GM12878 (cell line): ENCODE measurements at regions not wholly inside any gene's neighbourhood (a gene's known extent, or its start where the extent isn't known, plus 50 kb on each side); places are given as distances from the start of the nearest gene placed in this dataset.

Experiments
- ATAC-seq: fragments of 200-7000 bp; cut with Tn5 transposase; 3 replicates; pipeline ENCODE4 v1.9.1; 2020; ENCODE audit warnings: mild to moderate bottlenecking, moderate library complexity
- BruUV-seq: library from RNA; stranded (reverse); fragments of 400-500 nt; replicated peaks from 2 replicates; lab custom pipeline; 2021; lab: Mats Ljungman, UMichigan
- CTCF ChIA-PET: fragments of 300-600 bp; sonication (Branson Sonifier 250); formaldehyde crosslinking; extraction: SDS; loops from one replicate; lab custom pipeline; 2021; ENCODE audit warnings: inconsistent platforms; lab: Yijun Ruan, JAX
- POLR2A ChIA-PET: fragments of 350-600 bp; formaldehyde crosslinking; extraction: SDS; loops from one replicate; lab custom pipeline; 2021; ENCODE audit warnings: inconsistent platforms; lab: Charles Lee
- RAD21 ChIA-PET: fragments of 300-600 bp; sonication (Branson Sonifier 250); formaldehyde crosslinking; loops from one replicate; lab custom pipeline; 2023; ENCODE audit warnings: antibody characterized with exemption; ENCODE audit not compliant: unreplicated experiment; lab: Charles Lee
- SMC1A ChIA-PET: fragments of 300-600 bp; sonication (Branson Sonifier 250); formaldehyde crosslinking; loops from one replicate; lab custom pipeline; 2023; ENCODE audit not compliant: unreplicated experiment, uncharacterized antibody; lab: Charles Lee
- DNase-seq: peaks from one replicate; pipeline ENCODE4 v3.0.0-alpha.2; 2011; ENCODE audit warnings: low read depth, low spot score
- FAIRE-seq: peaks from 3 replicates; lab custom pipeline; 2011; peaks lifted over from hg19 to GRCh38; lab: Jason Lieb, UNC
- H2AFZ ChIP-seq: 2 replicates; pipeline ENCODE4 v1.6.0; 2011; ENCODE audit warnings: low read depth, low read length, control low read depth; ENCODE audit not compliant: control insufficient read depth
- H3K27ac ChIP-seq: 2 replicates; pipeline ENCODE4 v1.5.1; 2011; ENCODE audit warnings: control low read depth; ENCODE audit not compliant: control insufficient read depth, insufficient read depth
- H3K27me3 ChIP-seq, 2 experiments: replicated peaks in 1 of 2; 2 replicates each; pipeline versions ENCODE4 v1.6.0 to v1.6.1; 2011; ENCODE audit warnings: low read length in 1 of 2; ENCODE audit not compliant: control insufficient read depth in 2 of 2, insufficient read depth in 2 of 2
- H3K36me3 ChIP-seq, 2 experiments: 2 replicates each; pipeline ENCODE4 v1.5.1; 2011; ENCODE audit warnings: low read length in 1 of 2; ENCODE audit not compliant: control insufficient read depth in 2 of 2, insufficient read depth in 2 of 2
- H3K4me1 ChIP-seq: 2 replicates; pipeline ENCODE4 v1.6.1; 2011; ENCODE audit warnings: mild to moderate bottlenecking, low read length, moderate library complexity, mixed read lengths; ENCODE audit not compliant: control insufficient read depth, insufficient read depth
- H3K4me2 ChIP-seq: 2 replicates; pipeline ENCODE4 v1.6.0; 2011; ENCODE audit warnings: control low read depth; ENCODE audit not compliant: control insufficient read depth, insufficient read depth
- H3K4me3 ChIP-seq: fragments of 200-600 bp; sonication (generic); 2 replicates; pipeline ENCODE4 v1.5.1; 2016
- H3K79me2 ChIP-seq: 2 replicates; pipeline ENCODE4 v1.6.0; 2011; ENCODE audit warnings: low read length; ENCODE audit not compliant: control insufficient read depth, insufficient read depth
- H3K9ac ChIP-seq: 2 replicates; pipeline ENCODE4 v1.8.0; 2011; ENCODE audit warnings: low read length, control low read depth, mixed read lengths; ENCODE audit not compliant: control insufficient read depth, insufficient read depth
- H3K9me3 ChIP-seq: replicated peaks from 3 replicates; pipeline ENCODE4 v1.5.1; 2011; ENCODE audit warnings: mild to moderate bottlenecking, low read length; ENCODE audit not compliant: control insufficient read depth, insufficient read depth
- H4K20me1 ChIP-seq: 2 replicates; pipeline ENCODE4 v1.6.0; 2011; ENCODE audit not compliant: control insufficient read depth, insufficient read depth
- ATF3 ChIP-seq: IDR thresholded peaks from 2 replicates; pipeline ENCODE4 v1.6.1; 2011; ENCODE audit warnings: low read depth, mild to moderate bottlenecking, low read length, moderate library complexity, borderline replicate concordance; ENCODE audit errors: extremely low read depth
- CEBPZ ChIP-seq: fragments of 150-350 bp; IDR thresholded peaks from 2 replicates; pipeline ENCODE4 v1.6.1; 2016; ENCODE audit warnings: low read depth, low read length
- CHD4 ChIP-seq: fragments of 200-600 bp; sonication (generic); IDR thresholded peaks from 2 replicates; pipeline ENCODE4 v1.6.1; 2016; ENCODE audit warnings: mild to moderate bottlenecking
- KLF5 ChIP-seq: fragments of 450-650 bp; IDR thresholded peaks from 2 replicates; pipeline ENCODE4 v1.6.1; 2014; ENCODE audit warnings: mild to moderate bottlenecking; ENCODE audit not compliant: partially characterized antibody
- MEF2B ChIP-seq: fragments of 450-650 bp; IDR thresholded peaks from 2 replicates; pipeline ENCODE4 v1.6.1; 2018; ENCODE audit warnings: mild to moderate bottlenecking, moderate library complexity; ENCODE audit not compliant: partially characterized antibody, poor library complexity, severe bottlenecking
- NR2C2 ChIP-seq: IDR thresholded peaks from 2 replicates; pipeline ENCODE4 v1.6.1; 2011; ENCODE audit warnings: borderline replicate concordance, low read depth; ENCODE audit not compliant: control insufficient read depth, insufficient read length
- NR2F1 ChIP-seq: fragments of 450-650 bp; conservative IDR thresholded peaks from 2 replicates; pipeline ENCODE4 v1.6.1; 2017; ENCODE audit warnings: mild to moderate bottlenecking
- SIX5 ChIP-seq: IDR thresholded peaks from 2 replicates; pipeline ENCODE4 v1.6.1; 2011; ENCODE audit warnings: mild to moderate bottlenecking, low read depth, low read length, moderate library complexity; ENCODE audit not compliant: severe bottlenecking
- SP1 ChIP-seq: IDR thresholded peaks from one replicate; pipeline ENCODE4 v1.6.1; 2011; ENCODE audit warnings: low read depth, low read length
- SRF ChIP-seq, 2 experiments: IDR thresholded peaks; 2 replicates each; pipeline ENCODE4 v1.6.1; 2011; ENCODE audit warnings: low read depth in 2 of 2, low read length in 2 of 2, mild to moderate bottlenecking in 1 of 2, moderate library complexity in 1 of 2
- WGBS: methylation state at CpG from one replicate; pipeline ENCODE4 v1.1.6; 2016; ENCODE audit warnings: low lambda C conversion rate; ENCODE audit not compliant: insufficient replicate concordance, insufficient coverage; ENCODE audit errors: missing lambda C conversion rate; 5-methylcytosine and 5-hydroxymethylcytosine counted together
- in situ Hi-C: fragments of 300-500 bp; cut with MboI; formaldehyde crosslinking; loops from 9 replicates; pipeline ENCODE4 v1.14.3; 2018; ENCODE audit warnings: mixed read lengths
- intact Hi-C: fragments of 100-400 bp; cut with micrococcal nuclease; formaldehyde crosslinking; loops from one replicate; pipeline ENCODE4 v1.14.2; 2022; ENCODE audit not compliant: unreplicated experiment

- no peak for TF ChIP-seq CHD4
Observed at GRCh38 chr1:117794073-117794472, 135.3 kb downstream of the GDAP2 start (continued).

- no peak for FAIRE-seq
- SMC1A ChIA-PET, result no interaction called here
- 43% methylated on average over 3 of the region's 3 CpGs for WGBS
Observed at GRCh38 chr1:117795190-117795589, 134.2 kb downstream of the GDAP2 start.

More at GRCh38 chr1:117795190-117795589, 134.2 kb downstream of the GDAP2 start:
- Histone ChIP-seq H3K4me1 (no peaks in the 10 kb centered on the region), H3K36me3 (no peaks in the 10 kb centered on the region), H3K4me3 (no peak overlapping the region), H3K4me2 (no peak overlapping the region), H3K9me3 (no peaks in the 10 kb centered on the region), H4K20me1 (no peaks in the 10 kb centered on the region), H3K9ac (no peak overlapping the region), H3K27me3 (no peaks in the 10 kb centered on the region), H3K79me2 (no peaks in the 10 kb centered on the region), H3K27ac (no peak overlapping the region), H2AFZ (no peak overlapping the region)
- BruUV-seq, result no TSS peak
- ChIA-PET CTCF (interaction anchor here (0.8 kb wide), 1 partner anchor 10 kb away, joined by 3 read pairs; no protein-coding TSS in a partner anchor), POLR2A (no interaction called here), RAD21 (no interaction called here)
- intact Hi-C loops (no loop called here), in situ Hi-C loops (no loop called here)
- ATAC-seq (no peak), DNase-seq (no peak)
- TF ChIP-seq SP1 (no peak), NR2C2 (no peak), SRF (IDR thresholded peaks at IDR 0.05; ENCODE audit: low read depth in 2 of 2, low read length in 2 of 2) (no peak), MEF2B (no peak), ATF3 (no peak), SIX5 (no peak), KLF5 (no peak), CEBPZ (no peak), NR2F1 (no peak)
